IPS-15b (cell line): ENCODE measurements at regions not wholly inside any gene's neighbourhood (a gene's known extent, or its start where the extent isn't known, plus 50 kb on each side); places are given as distances from the start of the nearest gene placed in this dataset.

Source experiments
- H3K27me3 ChIP-seq: one replicate; pipeline ENCODE4 v1.6.1; 2013; ENCODE audit warnings: low read length; ENCODE audit not compliant: control insufficient read depth, insufficient read depth
- H3K36me3 ChIP-seq: one replicate; pipeline ENCODE4 v1.6.1; 2013; ENCODE audit warnings: low read length; ENCODE audit not compliant: control insufficient read depth, insufficient read depth
- H3K4me1 ChIP-seq: one replicate; pipeline ENCODE4 v1.6.1; 2013; ENCODE audit warnings: mild to moderate bottlenecking, low read length; ENCODE audit not compliant: control insufficient read depth, insufficient read depth
- H3K4me3 ChIP-seq: one replicate; pipeline ENCODE4 v1.5.1; 2013; ENCODE audit warnings: low read depth, low read length
- H3K9ac ChIP-seq: one replicate; pipeline ENCODE4 v1.6.1; 2013; ENCODE audit warnings: low read depth, mild to moderate bottlenecking, low read length
- H3K9me3 ChIP-seq: one replicate; pipeline ENCODE4 v1.6.1; 2013; ENCODE audit warnings: mild to moderate bottlenecking, low read length; ENCODE audit not compliant: control insufficient read depth, insufficient read depth

- Histone ChIP-seq H3K4me3 (no peak overlapping the region), H3K9ac (no peak overlapping the region), H3K4me1 (peaks cover 2% of the 10 kb centered on the region), H3K36me3 (no peaks in the 10 kb centered on the region), H3K9me3 (no peaks in the 10 kb centered on the region), H3K27me3 (no peaks in the 10 kb centered on the region)
Observed at GRCh38 chr3:41144631-41145030, 54.7 kb upstream of the CTNNB1 start.

GRCh38 chr3:41148478-41148877 lies 50.8 kb upstream of the CTNNB1 start:
- H3K27me3 ChIP-seq = no peaks in the 10 kb centered on the region
- no peak overlapping the region for H3K9ac ChIP-seq
- H3K4me1 ChIP-seq = peaks cover 2% of the 10 kb centered on the region
- no peak overlapping the region for H3K4me3 ChIP-seq
- H3K36me3 ChIP-seq = no peaks in the 10 kb centered on the region
- no peaks in the 10 kb centered on the region for H3K9me3 ChIP-seq

GRCh38 chr3:41148901-41149300 lies 50.4 kb upstream of the CTNNB1 start:
- no peak overlapping the region for H3K9ac ChIP-seq

More at GRCh38 chr3:41148901-41149300, 50.4 kb upstream of the CTNNB1 start:
- Histone ChIP-seq H3K4me3 (no peak overlapping the region), H3K36me3 (no peaks in the 10 kb centered on the region), H3K9me3 (no peaks in the 10 kb centered on the region), H3K27me3 (no peaks in the 10 kb centered on the region), H3K4me1 (peaks cover 2% of the 10 kb centered on the region)
